GM21360 (cell line): ENCODE measurements at regions not wholly inside any gene's neighbourhood (a gene's known extent, or its start where the extent isn't known, plus 50 kb on each side); places are given as distances from the start of the nearest gene placed in this dataset.

Experiments used
- ATAC-seq: cut with Tn5 transposase; IDR thresholded peaks from one replicate; pipeline ENCODE4 v1.9.1; 2021; ENCODE audit warnings: mild to moderate bottlenecking, moderate library complexity; ENCODE audit not compliant: unreplicated experiment

GRCh38 chr12:20272801-20273200, 95.5 kb upstream of the PDE3A start:
- no peak for ATAC-seq

- no peak for ATAC-seq
Observed at GRCh38 chr12:20274008-20274407, 94.3 kb upstream of the PDE3A start.

- no peak for ATAC-seq
Observed at GRCh38 chr12:20278276-20278675, 90.1 kb upstream of the PDE3A start.

GRCh38 chr12:20280515-20280914, 87.8 kb upstream of the PDE3A start:
- ATAC-seq = no peak

GRCh38 chr12:20282401-20282800, 85.9 kb upstream of the PDE3A start:
- no peak for ATAC-seq

- ATAC-seq = no peak
Observed at GRCh38 chr12:20283482-20283881, 84.9 kb upstream of the PDE3A start.

- ATAC-seq = no peak
Observed at GRCh38 chr12:20289520-20289919, 78.8 kb upstream of the PDE3A start.

- ATAC-seq = no peak
Observed at GRCh38 chr12:20300457-20300856, 67.9 kb upstream of the PDE3A start.

GRCh38 chr12:20305470-20305869, 62.9 kb upstream of the PDE3A start:
- ATAC-seq = no peak

GRCh38 chr12:20309504-20310148, 58.7 kb upstream of the PDE3A start:
- no peak for ATAC-seq

- no peak for ATAC-seq
Observed at GRCh38 chr12:20314328-20314727, 54.0 kb upstream of the PDE3A start.

GRCh38 chr12:20317554-20317953, 50.8 kb upstream of the PDE3A start:
- ATAC-seq = no peak
